GM21381 (cell line): ENCODE measurements at regions not wholly inside any gene's neighbourhood (a gene's known extent, or its start where the extent isn't known, plus 50 kb on each side); places are given as distances from the start of the nearest gene placed in this dataset.

Source experiments
- ATAC-seq: cut with Tn5 transposase; IDR thresholded peaks from one replicate; pipeline ENCODE4 v1.9.1; 2021; ENCODE audit warnings: mild to moderate bottlenecking, moderate library complexity; ENCODE audit not compliant: unreplicated experiment

GRCh38 chr16:85385463-85386331 is 227.4 kb upstream of the GSE1 start:
- no peak for ATAC-seq

GRCh38 chr16:85386467-85387170 is 226.5 kb upstream of the GSE1 start:
- ATAC-seq: no peak

DNA sequence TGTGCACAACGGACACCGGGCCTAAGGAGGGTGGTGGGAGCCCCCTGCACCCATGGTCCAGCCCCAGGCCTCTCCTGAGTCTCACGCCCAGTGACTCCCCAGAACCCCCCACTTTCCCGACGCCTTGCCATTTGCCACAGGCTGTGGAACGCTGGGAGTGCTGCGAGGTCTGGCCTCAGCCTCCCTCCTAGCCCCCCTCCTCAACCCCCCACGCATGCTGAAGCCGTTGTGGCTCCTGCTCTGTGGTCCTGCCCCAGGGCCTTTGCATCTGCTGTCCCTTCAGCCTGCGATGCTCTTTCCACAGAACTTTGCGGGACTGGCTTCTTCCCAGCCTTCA is 226.0 kb upstream of the GSE1 start:
- ATAC-seq: no peak

DNA sequence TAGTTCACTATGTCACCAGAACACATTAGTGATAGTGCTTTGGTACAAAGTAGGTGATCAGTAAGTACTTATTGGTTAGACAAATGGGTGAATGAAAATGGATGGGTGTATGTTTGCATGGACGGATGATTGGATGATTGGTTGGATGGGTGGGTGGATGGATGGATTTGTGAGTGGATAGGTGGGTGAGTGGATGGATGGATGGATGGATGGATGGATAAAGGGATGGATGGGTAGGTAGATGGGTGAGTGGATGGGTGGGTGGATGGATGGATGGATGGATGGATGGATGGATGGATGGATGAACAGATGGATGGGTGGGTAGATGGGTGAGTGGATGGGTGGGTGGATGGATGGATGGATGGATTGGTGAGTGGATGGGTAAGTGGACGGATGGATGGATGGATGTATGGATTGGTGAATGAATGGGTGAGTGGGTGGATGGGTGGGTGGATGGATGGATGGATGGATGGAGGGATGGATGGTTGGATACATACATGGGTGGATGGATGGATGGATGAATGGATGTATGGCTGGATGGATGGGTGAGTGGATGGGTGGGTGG is 225.3 kb upstream of the GSE1 start:
- ATAC-seq: no peak

GRCh38 chr16:85389679-85390470 is 223.2 kb upstream of the GSE1 start:
- no peak for ATAC-seq

GRCh38 chr16:85390511-85391174 is 222.5 kb upstream of the GSE1 start:
- no peak for ATAC-seq

DNA sequence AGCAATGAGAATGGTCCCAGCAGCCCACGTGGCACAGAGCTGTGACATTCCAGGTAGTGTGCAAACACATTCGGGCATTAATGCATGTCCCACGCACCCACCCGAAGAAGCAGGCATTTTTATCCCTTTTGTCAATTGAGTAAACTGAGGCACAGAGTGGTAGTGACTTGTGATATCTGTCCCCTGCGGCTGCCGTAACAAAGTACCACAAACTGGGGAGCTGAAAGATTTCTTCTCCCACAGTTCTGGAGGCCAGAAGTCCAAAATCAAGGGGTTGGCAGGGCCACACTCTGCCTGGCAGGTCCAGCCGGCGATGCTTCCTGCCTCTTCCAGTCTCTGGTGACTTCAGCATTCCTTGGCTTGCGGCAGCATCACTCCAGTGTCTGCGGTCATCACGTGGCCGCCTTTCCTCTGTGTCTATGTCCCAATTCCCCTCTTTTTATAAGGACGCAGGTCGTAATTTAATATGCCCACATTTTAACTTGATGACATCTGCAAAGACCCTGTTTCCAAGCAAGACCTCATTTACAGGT is 221.9 kb upstream of the GSE1 start:
- ATAC-seq: no peak

GRCh38 chr16:85391769-85392583 is 221.1 kb upstream of the GSE1 start:
- ATAC-seq: no peak

GRCh38 chr16:85392756-85393673 is 220.1 kb upstream of the GSE1 start:
- ATAC-seq: no peak

- no peak for ATAC-seq
Observed at GRCh38 chr16:85393674-85394451, 219.3 kb upstream of the GSE1 start.

- no peak for ATAC-seq
Observed at GRCh38 chr16:85394456-85395206, 218.5 kb upstream of the GSE1 start.

- no peak for ATAC-seq
Observed at GRCh38 chr16:85395207-85395912, 217.8 kb upstream of the GSE1 start.

DNA sequence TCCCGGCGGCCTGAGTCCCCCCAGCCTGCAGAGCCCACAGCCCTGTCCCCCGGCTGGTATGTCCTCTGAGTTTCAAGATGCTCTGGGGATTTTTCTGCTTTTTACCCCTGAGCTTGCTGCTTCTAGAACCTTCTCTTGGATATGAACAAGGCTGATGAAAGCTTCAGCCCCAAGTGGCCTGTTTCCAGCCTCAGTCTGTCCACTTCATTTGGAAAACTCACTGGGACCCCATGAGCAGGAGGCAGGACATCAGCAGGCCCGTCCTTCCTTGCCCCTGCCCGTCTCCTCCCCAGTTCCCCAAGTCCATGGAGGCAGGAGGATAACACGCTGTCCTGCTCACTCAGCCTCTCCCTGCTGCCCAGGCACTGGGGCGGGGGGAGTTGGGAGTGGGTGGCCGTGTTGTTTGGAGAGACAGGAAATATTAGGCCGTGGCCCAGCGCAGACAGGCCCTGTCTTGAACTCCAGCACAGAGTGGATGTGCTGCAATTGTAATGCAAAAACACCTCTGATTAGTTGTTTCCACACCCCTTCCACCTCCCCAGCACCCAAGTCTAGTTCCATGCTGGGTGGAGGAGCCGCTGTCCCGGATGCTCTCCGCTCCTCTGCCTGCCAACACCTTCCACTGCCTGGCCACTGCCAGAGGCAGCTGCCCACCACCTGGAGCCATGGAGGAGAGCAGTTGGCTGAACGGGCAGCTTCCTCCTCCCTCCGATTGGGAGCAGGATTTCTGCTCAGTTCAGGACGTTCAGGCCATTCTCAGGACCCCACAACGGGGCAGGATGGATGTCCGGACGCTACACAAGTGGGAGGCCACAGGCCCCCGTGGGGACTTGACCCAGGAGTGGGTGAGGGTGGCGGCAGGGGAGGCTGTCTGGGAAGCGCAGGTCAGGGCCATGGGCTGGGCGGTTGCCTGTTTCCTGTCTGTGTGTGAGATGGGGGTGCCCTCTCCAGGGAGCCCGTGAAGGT is 216.9 kb upstream of the GSE1 start:
- ATAC-seq: no peak

DNA sequence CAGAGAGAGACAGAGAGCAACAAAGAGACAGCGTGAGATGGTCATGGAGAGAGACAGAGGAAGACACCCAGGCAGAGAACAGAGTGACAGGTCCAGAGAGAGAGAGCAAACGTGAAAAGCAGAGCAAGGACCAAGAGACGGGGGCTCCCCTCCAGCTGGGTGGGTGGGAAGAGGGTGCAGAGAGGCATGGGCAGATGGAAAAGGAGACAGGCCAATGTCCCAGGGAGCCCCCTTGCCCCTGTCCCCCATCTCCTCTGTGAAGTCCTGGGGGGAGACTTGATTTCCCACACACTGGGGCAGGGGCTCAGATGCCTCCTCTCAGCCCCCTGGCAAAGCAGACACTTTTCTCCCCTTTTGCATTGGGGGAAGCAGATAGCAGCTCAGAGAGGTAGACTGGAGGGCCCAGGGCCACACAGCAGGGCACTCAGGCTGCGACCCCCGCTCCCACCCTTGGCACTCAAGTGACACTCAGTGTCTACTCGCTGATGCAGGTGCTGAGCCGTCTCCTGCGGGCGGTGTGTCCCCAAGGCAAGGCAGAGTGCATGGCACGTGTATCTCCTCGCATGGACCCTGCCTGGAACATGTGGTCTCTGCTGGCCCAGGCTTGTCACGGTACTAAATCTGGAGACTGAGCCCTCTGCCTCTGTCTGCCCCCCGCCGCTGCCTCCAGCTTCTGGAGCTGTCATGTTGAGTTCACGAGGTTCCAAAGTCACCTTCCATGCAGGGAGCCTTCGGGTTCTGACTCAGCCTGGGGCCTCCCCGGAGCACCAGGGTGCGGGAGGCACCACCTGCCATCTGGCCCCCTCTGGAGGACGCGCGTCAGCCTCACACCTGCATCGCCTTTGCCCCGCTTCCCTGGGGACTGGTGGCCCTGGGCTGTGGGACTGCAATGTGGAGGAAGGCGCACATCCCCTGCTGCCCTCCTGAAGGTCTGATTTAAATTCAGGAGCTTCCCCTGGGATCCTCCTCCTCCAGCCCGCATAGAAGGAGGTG is 215.9 kb upstream of the GSE1 start:
- ATAC-seq: no peak
